OCI-LY7 (cell line): ENCODE measurements at regions not wholly inside any gene's neighbourhood (a gene's known extent, or its start where the extent isn't known, plus 50 kb on each side); places are given as distances from the start of the nearest gene placed in this dataset.

Experiments
- BruUV-seq: library from RNA; stranded (reverse); fragments of 400-500 nt; replicated peaks from 2 replicates; lab custom pipeline; 2021; lab: Mats Ljungman, UMichigan
- CTCF ChIA-PET: fragments of 300-600 bp; sonication (Branson Sonifier 250); formaldehyde crosslinking; loops from one replicate; lab custom pipeline; 2022; ENCODE audit warnings: antibody characterized with exemption; ENCODE audit not compliant: unreplicated experiment; lab: Charles Lee
- POLR2A ChIA-PET: fragments of 300-600 bp; sonication (Branson Sonifier 250); formaldehyde crosslinking; loops from one replicate; lab custom pipeline; 2022; ENCODE audit warnings: antibody characterized with exemption; lab: Charles Lee
- DNase-seq: peaks from one replicate; pipeline ENCODE4 v3.0.0-alpha.2; 2015; ENCODE audit warnings: low spot score
- H2AFZ ChIP-seq: fragments of 200-600 bp; sonication (generic), shearing (Covaris generic); 2 replicates; pipeline ENCODE4 v1.6.1; 2014; ENCODE audit warnings: mild to moderate bottlenecking, antibody characterized with exemption, low read length, moderate library complexity
- H3K27ac ChIP-seq: fragments of 200-600 bp; sonication (generic); 2 replicates; pipeline ENCODE4 v1.5.1; 2014; ENCODE audit warnings: mixed run types, low read depth, mild to moderate bottlenecking, moderate library complexity, low read length, inconsistent platforms; ENCODE audit not compliant: poor library complexity, severe bottlenecking
- H3K36me3 ChIP-seq: fragments of 200-600 bp; sonication (generic); 2 replicates; pipeline ENCODE4 v1.6.1; 2014; ENCODE audit warnings: mild to moderate bottlenecking, antibody characterized with exemption, low read length, moderate library complexity, mixed read lengths; ENCODE audit not compliant: insufficient read depth
- H3K4me1 ChIP-seq: fragments of 200-600 bp; sonication (generic); 2 replicates; pipeline ENCODE4 v1.5.1; 2014; ENCODE audit warnings: mild to moderate bottlenecking, low read length; ENCODE audit not compliant: insufficient read depth, poor library complexity, severe bottlenecking
- H3K4me2 ChIP-seq: fragments of 200-600 bp; sonication (generic); 2 replicates; pipeline ENCODE4 v1.6.1; 2014; ENCODE audit warnings: mild to moderate bottlenecking, low read length
- H3K4me3 ChIP-seq: fragments of 200-600 bp; sonication (generic); 2 replicates; pipeline ENCODE4 v1.5.1; 2014; ENCODE audit warnings: mild to moderate bottlenecking, low read depth, low read length; ENCODE audit not compliant: poor library complexity, severe bottlenecking
- H3K79me2 ChIP-seq: fragments of 200-600 bp; sonication (generic); 2 replicates; pipeline ENCODE4 v1.6.1; 2016; ENCODE audit warnings: low read depth, mild to moderate bottlenecking, low read length, moderate library complexity, mixed read lengths; ENCODE audit not compliant: insufficient read depth
- H3K9me2 ChIP-seq: fragments of 200-600 bp; sonication (generic); 2 replicates; pipeline ENCODE4 v1.6.1; 2016; ENCODE audit warnings: mild to moderate bottlenecking, low read length, mixed read lengths; ENCODE audit not compliant: insufficient read depth
- H3K9me3 ChIP-seq: fragments of 200-600 bp; sonication (generic); 2 replicates; pipeline ENCODE4 v1.6.1; 2014; ENCODE audit warnings: mild to moderate bottlenecking, mixed run types, low read length, mixed read lengths
- H4K20me1 ChIP-seq: fragments of 200-600 bp; sonication (generic); 2 replicates; pipeline ENCODE4 v1.6.1; 2014; ENCODE audit warnings: mild to moderate bottlenecking, antibody characterized with exemption, low read length, moderate library complexity, mixed read lengths; ENCODE audit not compliant: insufficient read depth
- CTCF ChIP-seq: fragments of 200-600 bp; sonication (generic); conservative IDR thresholded peaks from 2 replicates; pipeline ENCODE4 v1.5.1; 2014; ENCODE audit warnings: mild to moderate bottlenecking, antibody characterized with exemption, low read length, moderate library complexity, mixed read lengths
- EZH2phosphoT487 ChIP-seq: fragments of 200-600 bp; sonication (generic); IDR thresholded peaks from 2 replicates; pipeline ENCODE4 v1.6.1; 2018; ENCODE audit warnings: low read depth, borderline replicate concordance, mild to moderate bottlenecking, mixed run types, antibody characterized with exemption, low read length, moderate library complexity, mixed read lengths
- intact Hi-C: fragments of 100-400 bp; cut with micrococcal nuclease; formaldehyde crosslinking; loops from one replicate; pipeline ENCODE4 v1.10.0; 2022; ENCODE audit not compliant: unreplicated experiment

- Histone ChIP-seq H4K20me1 (no peaks in the 10 kb centered on the region), H3K79me2 (no peaks in the 10 kb centered on the region), H3K36me3 (no peaks in the 10 kb centered on the region), H3K9me3 (no peaks in the 10 kb centered on the region), H3K27ac (no peak overlapping the region), H3K4me2 (no peak overlapping the region), H3K4me3 (no peak overlapping the region), H3K9me2 (no peaks in the 10 kb centered on the region), H3K4me1 (peaks cover 5% of the 10 kb centered on the region), H2AFZ (no peak overlapping the region)
- POLR2A ChIA-PET: interaction anchor here (0.6 to 0.7 kb wide), 2 partner anchors 201 to 1174 kb away, joined by 3 to 6 read pairs; no protein-coding TSS in a partner anchor
- intact Hi-C loops: no loop called here
- CTCF ChIA-PET: no interaction called here
- BruUV-seq: no TSS peak
- TF ChIP-seq CTCF (no peak), EZH2phosphoT487 (no peak)
- DNase-seq: no peak
Measured at GRCh38 chr14:21875791-21876190, 202.2 kb upstream of the OR4E1 start.

DNA sequence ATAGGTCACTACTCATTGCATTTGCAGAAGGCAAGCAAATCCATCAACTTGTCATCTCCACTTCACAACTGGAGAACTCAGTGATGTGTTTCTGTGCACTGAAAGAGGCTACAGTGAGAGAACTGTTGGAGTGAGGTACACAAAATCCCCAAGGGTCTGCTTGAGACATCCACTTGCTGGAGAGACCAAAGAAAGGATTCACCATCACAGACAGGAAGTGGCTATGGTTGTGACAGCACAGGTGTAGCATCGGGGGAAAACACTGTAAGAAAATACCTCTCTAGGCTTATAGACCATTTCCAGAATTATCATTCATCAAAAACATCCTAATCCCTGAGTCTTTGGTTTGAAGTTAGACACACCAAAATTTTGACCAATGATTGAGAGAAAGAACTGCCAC is 201.3 kb upstream of the OR4E1 start:
- TF ChIP-seq CTCF (no peak), EZH2phosphoT487 (no peak)
- peaks cover 5% of the 10 kb centered on the region for H3K4me1 ChIP-seq
- H3K79me2 ChIP-seq: no peaks in the 10 kb centered on the region
- no TSS peak for BruUV-seq
- no peak overlapping the region for H2AFZ ChIP-seq
- H3K36me3 ChIP-seq: no peaks in the 10 kb centered on the region
- no peaks in the 10 kb centered on the region for H3K9me3 ChIP-seq
- no peaks in the 10 kb centered on the region for H4K20me1 ChIP-seq
- H3K4me2 ChIP-seq: no peak overlapping the region
- ChIA-PET POLR2A (interaction anchor here (0.7 kb wide), 1 partner anchor 47 kb away, joined by 4 read pairs; no protein-coding TSS in a partner anchor), CTCF (no interaction called here)
- DNase-seq: peak; percentile 14
- no peak overlapping the region for H3K4me3 ChIP-seq
- intact Hi-C loops: no loop called here
- no peaks in the 10 kb centered on the region for H3K9me2 ChIP-seq
- H3K27ac ChIP-seq: no peak overlapping the region

GRCh38 chr14:21874167-21874566 is 200.5 kb upstream of the OR4E1 start:
- Histone ChIP-seq H3K36me3 (no peaks in the 10 kb centered on the region), H3K4me3 (no peak overlapping the region), H2AFZ (no peak overlapping the region), H3K79me2 (no peaks in the 10 kb centered on the region), H3K9me3 (no peaks in the 10 kb centered on the region), H3K4me2 (no peak overlapping the region), H4K20me1 (no peaks in the 10 kb centered on the region), H3K4me1 (peaks cover 5% of the 10 kb centered on the region), H3K9me2 (no peaks in the 10 kb centered on the region), H3K27ac (no peak overlapping the region)
- intact Hi-C loops: no loop called here
- no TSS peak for BruUV-seq
- ChIA-PET CTCF (no interaction called here), POLR2A (interaction anchor here (0.6 kb wide), 1 partner anchor 45 kb away, joined by 3 read pairs; no protein-coding TSS in a partner anchor)
- TF ChIP-seq CTCF (no peak), EZH2phosphoT487 (no peak)
- no peak for DNase-seq
